GM21515 (cell line): ENCODE measurements at regions not wholly inside any gene's neighbourhood (a gene's known extent, or its start where the extent isn't known, plus 50 kb on each side); places are given as distances from the start of the nearest gene placed in this dataset.

Experiments
- ATAC-seq: cut with Tn5 transposase; IDR thresholded peaks from one replicate; pipeline ENCODE4 v1.9.1; 2021; ENCODE audit not compliant: unreplicated experiment

GRCh38 chr15:91517491-91518200, 335.9 kb upstream of the SLCO3A1 start:
- ATAC-seq = no peak

- no peak for ATAC-seq
These were observed 332.7 kb upstream of the SLCO3A1 start for GRCh38 chr15:91520850-91521249.

- ATAC-seq = no peak
These were observed 332.0 kb upstream of the SLCO3A1 start for GRCh38 chr15:91521548-91521947.

- no peak for ATAC-seq
These were observed 331.5 kb upstream of the SLCO3A1 start for GRCh38 chr15:91521996-91522395.

- ATAC-seq = no peak
These were observed 330.7 kb upstream of the SLCO3A1 start for GRCh38 chr15:91522605-91523332.

GRCh38 chr15:91523596-91523995, 329.9 kb upstream of the SLCO3A1 start:
- ATAC-seq = no peak

- no peak for ATAC-seq
These were observed 329.0 kb upstream of the SLCO3A1 start for GRCh38 chr15:91524534-91524933.

- no peak for ATAC-seq
These were observed 327.8 kb upstream of the SLCO3A1 start for GRCh38 chr15:91525751-91526150.

- ATAC-seq = no peak
These were observed 327.1 kb upstream of the SLCO3A1 start for GRCh38 chr15:91526424-91526823.

- no peak for ATAC-seq
These were observed 324.7 kb upstream of the SLCO3A1 start for GRCh38 chr15:91528801-91529200.

GRCh38 chr15:91529534-91529933, 324.0 kb upstream of the SLCO3A1 start:
- ATAC-seq = no peak

GRCh38 chr15:91530279-91530678, 323.2 kb upstream of the SLCO3A1 start:
- no peak for ATAC-seq

GRCh38 chr15:91530956-91531582, 322.4 kb upstream of the SLCO3A1 start:
- no peak for ATAC-seq

GRCh38 chr15:91534235-91534634, 319.3 kb upstream of the SLCO3A1 start:
- ATAC-seq = no peak

GRCh38 chr15:91534976-91535375, 318.5 kb upstream of the SLCO3A1 start:
- ATAC-seq = no peak

GRCh38 chr15:91535856-91536500, 317.5 kb upstream of the SLCO3A1 start:
- ATAC-seq = no peak

- ATAC-seq = no peak
These were observed 315.7 kb upstream of the SLCO3A1 start for GRCh38 chr15:91537856-91538255.

GRCh38 chr15:91538782-91539181, 314.7 kb upstream of the SLCO3A1 start:
- ATAC-seq = no peak

GRCh38 chr15:91541286-91541685, 312.2 kb upstream of the SLCO3A1 start:
- ATAC-seq = no peak

GRCh38 chr15:91542226-91542625, 311.3 kb upstream of the SLCO3A1 start:
- ATAC-seq = no peak

- no peak for ATAC-seq
These were observed 306.2 kb upstream of the SLCO3A1 start for GRCh38 chr15:91547356-91547755.

GRCh38 chr15:91548549-91548948, 305.0 kb upstream of the SLCO3A1 start:
- no peak for ATAC-seq
